Activated CD4-positive, alpha-beta T cell treated with anti-CD3 and anti-CD28 coated beads, Interleukin-2, amount 10 ng/mL, durations not matched to agents 7 days and 5 days (primary cell): ENCODE measurements at regions not wholly inside any gene's neighbourhood (a gene's known extent, or its start where the extent isn't known, plus 50 kb on each side); places are given as distances from the start of the nearest gene placed in this dataset.

Source experiments
- CTCF ChIA-PET: fragments of 350-600 bp; sonication (Branson Sonifier 250); formaldehyde crosslinking; loops from one replicate; lab custom pipeline; 2021; ENCODE audit warnings: antibody characterized with exemption; lab: Charles Lee
- POLR2A ChIA-PET: fragments of 350-600 bp; sonication (Branson Sonifier 250); formaldehyde crosslinking; loops from one replicate; lab custom pipeline; 2021; ENCODE audit warnings: antibody characterized with exemption; lab: Charles Lee
- DNase-seq: peaks from one replicate; pipeline ENCODE4 v3.0.0-alpha.2; 2020
- H3K27ac Mint-ChIP-seq: one replicate; pipeline ENCODE4 v1.8.0; 2021; ENCODE audit warnings: mild to moderate bottlenecking, moderate library complexity, mixed read lengths
- H3K27me3 Mint-ChIP-seq: one replicate; pipeline ENCODE4 v1.8.0; 2021; ENCODE audit warnings: mixed read lengths
- H3K36me3 Mint-ChIP-seq: one replicate; pipeline ENCODE4 v1.8.0; 2021; ENCODE audit warnings: low read depth, mixed read lengths
- H3K4me1 Mint-ChIP-seq: one replicate; pipeline ENCODE4 v1.8.0; 2021; ENCODE audit warnings: mixed read lengths
- H3K4me3 Mint-ChIP-seq: one replicate; pipeline ENCODE4 v1.8.0; 2021; ENCODE audit warnings: mild to moderate bottlenecking, moderate library complexity, mixed read lengths
- H3K9me3 Mint-ChIP-seq: one replicate; pipeline ENCODE4 v1.8.0; 2021; ENCODE audit warnings: mixed read lengths

DNA sequence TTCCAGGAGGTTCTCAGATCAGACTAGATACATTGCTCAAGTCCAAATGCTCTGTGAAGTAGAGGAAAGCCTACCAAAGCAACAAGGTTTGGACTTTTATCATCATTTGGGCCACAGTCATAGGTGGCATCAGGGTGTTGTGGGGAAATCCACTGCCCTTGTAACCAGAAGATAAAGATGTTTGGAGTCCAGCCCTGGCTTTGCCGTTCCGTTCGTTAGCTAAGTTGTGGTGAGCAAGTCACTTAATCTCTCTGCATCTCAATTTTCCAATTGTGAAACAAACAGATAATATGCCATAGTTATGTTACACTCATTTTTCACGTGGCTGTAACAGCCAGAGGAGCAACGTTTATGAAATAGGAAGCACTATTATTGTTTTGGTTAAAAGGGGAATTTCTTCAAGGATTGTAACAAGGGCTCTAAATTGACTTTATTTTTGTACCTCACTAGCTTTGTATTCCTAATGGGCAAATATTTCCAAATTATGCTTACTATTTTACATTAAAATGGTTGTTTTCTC, 125.6 kb downstream of the CD47 start:
- no peaks in the 10 kb centered on the region for H3K27me3 Mint-ChIP-seq
- ChIA-PET POLR2A (no interaction called here), CTCF (no interaction called here)
- H3K4me1 Mint-ChIP-seq: no peaks in the 10 kb centered on the region
- H3K36me3 Mint-ChIP-seq: no peaks in the 10 kb centered on the region
- peaks cover 2% of the 10 kb centered on the region for H3K9me3 Mint-ChIP-seq
- no peak for DNase-seq
- no peak overlapping the region for H3K27ac Mint-ChIP-seq
- H3K4me3 Mint-ChIP-seq: no peak overlapping the region

DNA sequence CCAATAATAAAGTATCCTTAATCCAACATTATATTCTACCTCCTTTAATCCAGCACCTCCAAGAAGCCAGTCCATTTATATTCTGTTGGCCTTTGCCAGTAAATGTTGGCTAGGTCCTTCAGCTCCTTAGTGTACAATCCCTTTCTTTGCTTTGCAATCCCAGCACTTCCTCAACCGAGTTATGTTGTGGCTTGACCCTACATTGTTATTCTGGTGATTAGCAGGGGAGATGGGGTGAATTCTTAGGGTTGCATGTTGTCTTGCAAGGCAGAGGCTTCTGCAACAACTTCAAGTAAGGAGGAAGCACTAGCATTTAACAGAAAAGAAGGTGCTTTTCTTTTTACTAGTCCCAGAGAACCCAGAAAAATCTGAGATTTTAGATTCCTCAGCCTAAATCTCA, 127.2 kb downstream of the CD47 start:
- Mint-ChIP-seq H3K4me1 (no peaks in the 10 kb centered on the region), H3K27ac (no peak overlapping the region), H3K27me3 (no peaks in the 10 kb centered on the region), H3K4me3 (no peak overlapping the region), H3K9me3 (peaks cover 4% of the 10 kb centered on the region), H3K36me3 (no peaks in the 10 kb centered on the region)
- DNase-seq: no peak
- CTCF ChIA-PET: interaction anchor here (1.5 to 1.6 kb wide), 2 partner anchors 11 to 54 kb away, joined by 3 to 4 read pairs; no protein-coding TSS in a partner anchor
- POLR2A ChIA-PET: no interaction called here

- Mint-ChIP-seq H3K27me3 (no peaks in the 10 kb centered on the region), H3K4me1 (no peaks in the 10 kb centered on the region), H3K36me3 (no peaks in the 10 kb centered on the region), H3K9me3 (peaks cover 4% of the 10 kb centered on the region), H3K27ac (no peak overlapping the region), H3K4me3 (no peak overlapping the region)
- DNase-seq: no peak
- ChIA-PET CTCF (interaction anchor here (1.5 to 1.6 kb wide), 2 partner anchors 11 to 53 kb away, joined by 3 to 4 read pairs; no protein-coding TSS in a partner anchor), POLR2A (no interaction called here)
Measured at GRCh38 chr3:107962946-107963345, 127.9 kb downstream of the CD47 start.

DNA sequence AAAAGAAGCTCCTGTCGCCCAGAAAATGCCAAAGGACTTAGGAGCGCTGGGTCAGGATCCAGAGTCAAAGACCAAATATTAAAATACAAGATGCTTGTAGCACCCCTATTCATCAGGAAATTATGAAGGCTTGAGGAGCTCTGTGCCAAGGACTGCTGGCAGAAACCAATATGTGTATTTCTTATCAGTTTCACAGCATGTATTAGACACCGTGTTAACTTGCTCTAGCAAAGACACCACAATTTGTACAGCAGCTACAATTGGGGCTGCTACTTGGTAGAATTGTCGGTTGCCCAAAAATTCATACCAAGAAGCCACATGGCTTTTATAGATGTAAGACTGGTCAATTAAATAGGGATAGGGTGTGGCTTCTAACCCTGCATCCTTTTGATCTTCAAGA, 128.8 kb downstream of the CD47 start:
- peaks cover 4% of the 10 kb centered on the region for H3K9me3 Mint-ChIP-seq
- H3K36me3 Mint-ChIP-seq: no peaks in the 10 kb centered on the region
- no peak for DNase-seq
- no peaks in the 10 kb centered on the region for H3K4me1 Mint-ChIP-seq
- no peaks in the 10 kb centered on the region for H3K27me3 Mint-ChIP-seq
- CTCF ChIA-PET: interaction anchor here (1.0 to 1.3 kb wide), 2 partner anchors 13 to 25 kb away, joined by 3 read pairs; no protein-coding TSS in a partner anchor
- H3K27ac Mint-ChIP-seq: no peak overlapping the region
- POLR2A ChIA-PET: no interaction called here
- no peak overlapping the region for H3K4me3 Mint-ChIP-seq

DNA sequence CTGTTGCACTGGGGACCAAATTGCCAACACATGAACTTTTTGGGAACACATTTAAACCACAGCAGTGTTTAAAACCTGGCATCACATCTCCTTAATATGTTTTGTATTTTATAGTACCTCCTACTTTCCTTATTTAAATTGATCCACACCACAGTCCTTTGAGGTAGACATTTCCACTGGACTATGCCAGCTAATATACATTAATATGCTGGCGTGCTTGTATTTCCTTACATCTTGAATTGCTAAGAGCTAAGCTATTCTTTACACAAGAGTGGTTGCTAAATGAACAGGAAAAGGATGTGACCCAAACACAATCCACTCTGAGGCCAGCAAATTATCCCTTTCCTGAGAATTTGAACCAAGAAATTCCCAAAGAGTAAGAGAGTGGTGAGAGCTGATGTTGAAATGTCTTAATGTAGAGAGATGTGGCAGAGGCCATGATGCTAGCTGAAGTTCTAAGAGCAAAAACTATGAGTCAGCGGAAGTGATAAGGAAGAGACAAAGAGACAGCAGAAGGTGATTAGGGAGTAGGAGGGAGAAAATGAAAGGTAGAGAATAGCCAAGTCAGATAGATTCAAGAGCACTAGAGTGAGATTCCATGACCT, 131.2 kb downstream of the CD47 start:
- DNase-seq: no peak
- H3K27ac Mint-ChIP-seq: no peak overlapping the region
- H3K4me1 Mint-ChIP-seq: peaks cover 7% of the 10 kb centered on the region
- H3K9me3 Mint-ChIP-seq: peaks cover 4% of the 10 kb centered on the region
- H3K36me3 Mint-ChIP-seq: no peaks in the 10 kb centered on the region
- H3K4me3 Mint-ChIP-seq: no peak overlapping the region
- H3K27me3 Mint-ChIP-seq: no peaks in the 10 kb centered on the region
- ChIA-PET CTCF (interaction anchor here (1.2 to 1.3 kb wide), 2 partner anchors 10 kb away, joined by 3 to 4 read pairs; no protein-coding TSS in a partner anchor), POLR2A (no interaction called here)

- no peaks in the 10 kb centered on the region for H3K27me3 Mint-ChIP-seq
- H3K27ac Mint-ChIP-seq: no peak overlapping the region
- H3K4me3 Mint-ChIP-seq: no peak overlapping the region
- POLR2A ChIA-PET: no interaction called here
- CTCF ChIA-PET: no interaction called here
- peaks cover 16% of the 10 kb centered on the region for H3K4me1 Mint-ChIP-seq
- H3K36me3 Mint-ChIP-seq: no peaks in the 10 kb centered on the region
- peaks cover 4% of the 10 kb centered on the region for H3K9me3 Mint-ChIP-seq
- no peak for DNase-seq
Measured at GRCh38 chr3:107958146-107958545, 132.7 kb downstream of the CD47 start.

- Mint-ChIP-seq H3K9me3 (peaks cover 4% of the 10 kb centered on the region), H3K4me3 (no peak overlapping the region), H3K36me3 (no peaks in the 10 kb centered on the region), H3K27me3 (no peaks in the 10 kb centered on the region), H3K27ac (no peak overlapping the region), H3K4me1 (peaks cover 16% of the 10 kb centered on the region)
- POLR2A ChIA-PET: no interaction called here
- no peak for DNase-seq
- CTCF ChIA-PET: interaction anchor here (1.0 to 1.2 kb wide), 2 partner anchors 12 kb away, joined by 3 to 7 read pairs; no protein-coding TSS in a partner anchor
Measured at GRCh38 chr3:107956991-107957900, 133.6 kb downstream of the CD47 start.

GRCh38 chr3:107954845-107955244, 136.0 kb downstream of the CD47 start:
- H3K27me3 Mint-ChIP-seq: no peaks in the 10 kb centered on the region
- CTCF ChIA-PET: no interaction called here
- peaks cover 16% of the 10 kb centered on the region for H3K4me1 Mint-ChIP-seq
- peak; percentile 7 for DNase-seq
- no peaks in the 10 kb centered on the region for H3K36me3 Mint-ChIP-seq
- no peak overlapping the region for H3K4me3 Mint-ChIP-seq
- H3K9me3 Mint-ChIP-seq: peaks cover under 1% of the 10 kb centered on the region
- POLR2A ChIA-PET: no interaction called here
- no peak overlapping the region for H3K27ac Mint-ChIP-seq

DNA sequence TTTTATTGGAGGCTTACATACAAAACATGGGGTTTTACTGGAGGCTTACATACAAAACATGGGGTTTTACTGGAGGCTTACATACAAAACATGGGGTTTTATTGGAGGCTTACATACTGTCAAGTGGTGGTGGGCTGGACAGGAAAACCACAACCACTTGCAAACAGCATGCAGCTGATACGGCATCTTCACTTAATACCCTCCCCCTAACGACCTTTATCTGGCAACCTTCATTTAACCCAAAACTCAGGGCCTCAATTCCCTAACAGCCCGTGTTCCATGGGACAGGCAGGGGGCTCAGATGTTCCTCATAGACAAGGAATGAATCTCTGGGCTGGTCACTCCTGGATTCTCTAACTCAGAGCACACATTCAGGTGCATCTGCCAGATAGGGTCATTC, 137.1 kb downstream of the CD47 start:
- no peaks in the 10 kb centered on the region for H3K36me3 Mint-ChIP-seq
- no peaks in the 10 kb centered on the region for H3K27me3 Mint-ChIP-seq
- H3K4me1 Mint-ChIP-seq: peaks cover 16% of the 10 kb centered on the region
- no peaks in the 10 kb centered on the region for H3K9me3 Mint-ChIP-seq
- no peak overlapping the region for H3K27ac Mint-ChIP-seq
- CTCF ChIA-PET: no interaction called here
- no peak overlapping the region for H3K4me3 Mint-ChIP-seq
- DNase-seq: no peak
- POLR2A ChIA-PET: no interaction called here

DNA sequence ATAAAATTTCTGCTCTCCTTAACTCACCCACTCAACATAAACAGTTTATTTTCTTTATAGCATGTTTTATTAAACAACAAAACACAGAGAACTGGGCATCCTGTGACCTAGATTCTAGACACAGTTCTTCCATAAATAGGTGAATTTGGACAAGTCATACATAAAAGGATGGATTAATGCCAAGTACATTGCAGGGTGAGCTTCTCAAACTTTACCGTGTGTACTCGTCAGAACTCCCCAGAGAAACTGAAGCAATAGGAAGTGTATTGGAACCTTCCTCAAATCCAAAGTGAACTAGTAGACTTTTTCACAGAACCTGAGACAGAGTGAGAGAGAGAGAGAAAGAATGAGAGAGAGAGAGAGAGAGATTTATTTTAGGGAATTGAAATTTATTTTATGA, 139.7 kb downstream of the CD47 start:
- Mint-ChIP-seq H3K27me3 (no peaks in the 10 kb centered on the region), H3K4me3 (no peak overlapping the region), H3K9me3 (no peaks in the 10 kb centered on the region), H3K4me1 (peaks cover 16% of the 10 kb centered on the region), H3K27ac (no peak overlapping the region), H3K36me3 (no peaks in the 10 kb centered on the region)
- POLR2A ChIA-PET: no interaction called here
- CTCF ChIA-PET: interaction anchor here (1.7 kb wide), 1 partner anchor 10 kb away, joined by 4 read pairs; no protein-coding TSS in a partner anchor
- no peak for DNase-seq

GRCh38 chr3:107950417-107950816, 140.4 kb downstream of the CD47 start:
- POLR2A ChIA-PET: interaction anchor here (0.6 kb wide), 1 partner anchor 359 kb away, joined by 4 read pairs; no protein-coding TSS in a partner anchor
- no peak overlapping the region for H3K4me3 Mint-ChIP-seq
- H3K27ac Mint-ChIP-seq: no peak overlapping the region
- CTCF ChIA-PET: interaction anchor here (0.5 to 1.7 kb wide), 4 partner anchors 9 to 643 kb away, joined by 3 to 7 read pairs (median 4); no protein-coding TSS in a partner anchor
- H3K27me3 Mint-ChIP-seq: no peaks in the 10 kb centered on the region
- H3K9me3 Mint-ChIP-seq: no peaks in the 10 kb centered on the region
- DNase-seq: no peak
- H3K4me1 Mint-ChIP-seq: peaks cover 16% of the 10 kb centered on the region
- no peaks in the 10 kb centered on the region for H3K36me3 Mint-ChIP-seq

DNA sequence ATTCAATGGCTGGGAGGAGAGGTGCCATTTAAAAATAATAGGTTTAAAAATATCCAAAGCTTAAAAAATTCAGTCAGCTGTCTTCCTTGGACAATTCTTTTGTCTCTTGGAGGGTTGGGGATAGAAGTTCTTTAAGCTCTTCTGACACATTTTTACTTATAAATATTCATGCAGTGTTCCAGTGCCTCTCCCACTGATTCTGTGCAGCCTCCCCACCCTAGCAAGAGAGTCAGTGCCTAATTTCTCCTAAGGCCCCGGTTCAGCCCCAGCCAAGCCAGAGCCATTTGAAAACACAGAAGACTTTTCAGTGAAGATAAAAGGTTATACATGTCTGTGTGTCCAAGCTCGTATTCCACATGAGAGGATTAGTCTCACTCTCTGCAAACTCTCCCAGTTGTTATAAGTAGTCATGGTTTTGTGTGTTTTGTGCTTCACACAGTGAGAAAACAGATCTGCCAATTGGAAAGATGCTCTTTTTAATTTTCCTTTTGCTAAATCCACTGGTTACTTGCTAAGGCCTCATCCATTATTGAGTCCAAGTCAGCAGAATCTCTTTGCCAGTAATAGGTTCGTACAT, 141.3 kb downstream of the CD47 start:
- peaks cover 8% of the 10 kb centered on the region for H3K4me1 Mint-ChIP-seq
- H3K27me3 Mint-ChIP-seq: no peaks in the 10 kb centered on the region
- H3K4me3 Mint-ChIP-seq: no peak overlapping the region
- no peaks in the 10 kb centered on the region for H3K9me3 Mint-ChIP-seq
- H3K36me3 Mint-ChIP-seq: no peaks in the 10 kb centered on the region
- ChIA-PET CTCF (interaction anchor here (0.6 to 1.4 kb wide), 4 partner anchors 11 to 326 kb away, joined by 3 to 4 read pairs (median 4); no protein-coding TSS in a partner anchor), POLR2A (no interaction called here)
- H3K27ac Mint-ChIP-seq: no peak overlapping the region
- DNase-seq: no peak
